PC-9 (cell line): ENCODE measurements at regions not wholly inside any gene's neighbourhood (a gene's known extent, or its start where the extent isn't known, plus 50 kb on each side); places are given as distances from the start of the nearest gene placed in this dataset.

Source experiments
- CTCF ChIP-seq: fragments of 200-600 bp; sonication (generic); conservative IDR thresholded peaks from 2 replicates; pipeline ENCODE4 v1.6.1; 2017; ENCODE audit warnings: mixed run types, antibody characterized with exemption, mild to moderate bottlenecking, moderate library complexity
- EZH2 ChIP-seq: fragments of 200-600 bp; sonication (generic); IDR thresholded peaks from 2 replicates; pipeline ENCODE4 v1.8.0; 2017; ENCODE audit warnings: antibody characterized with exemption, low read depth

- TF ChIP-seq CTCF (no peak), EZH2 (no peak)
Observed at GRCh38 chr5:125868036-125868435, 555.2 kb upstream of the GRAMD2B start.
